Activated naive CD8-positive, alpha-beta T cell treated with anti-CD3 and anti-CD28 coated beads, Interleukin-2, amount 50 U/mL, for 24 hours (primary cell): ENCODE measurements at regions not wholly inside any gene's neighbourhood (a gene's known extent, or its start where the extent isn't known, plus 50 kb on each side); places are given as distances from the start of the nearest gene placed in this dataset.

Experiments used
- ATAC-seq: fragments of 150-1000 bp; cut with Tn5 transposase; one replicate; pipeline ENCODE4 v1.10.0; 2021
- DNase-seq: peaks from one replicate; pipeline ENCODE4 v3.0.0; 2021
- H3K27ac Mint-ChIP-seq: one replicate; pipeline ENCODE4 v1.8.0; 2021; ENCODE audit warnings: mild to moderate bottlenecking, mixed read lengths
- H3K27me3 Mint-ChIP-seq: one replicate; pipeline ENCODE4 v1.8.0; 2021; ENCODE audit warnings: mixed read lengths
- H3K36me3 Mint-ChIP-seq: one replicate; pipeline ENCODE4 v1.8.0; 2021; ENCODE audit warnings: low read depth, mixed read lengths
- H3K4me1 Mint-ChIP-seq: one replicate; pipeline ENCODE4 v1.8.0; 2021; ENCODE audit warnings: mixed read lengths
- H3K4me3 Mint-ChIP-seq: one replicate; pipeline ENCODE4 v1.8.0; 2021; ENCODE audit warnings: mild to moderate bottlenecking, moderate library complexity, mixed read lengths
- H3K9me3 Mint-ChIP-seq: one replicate; pipeline ENCODE4 v1.8.0; 2021; ENCODE audit warnings: mixed read lengths

DNA sequence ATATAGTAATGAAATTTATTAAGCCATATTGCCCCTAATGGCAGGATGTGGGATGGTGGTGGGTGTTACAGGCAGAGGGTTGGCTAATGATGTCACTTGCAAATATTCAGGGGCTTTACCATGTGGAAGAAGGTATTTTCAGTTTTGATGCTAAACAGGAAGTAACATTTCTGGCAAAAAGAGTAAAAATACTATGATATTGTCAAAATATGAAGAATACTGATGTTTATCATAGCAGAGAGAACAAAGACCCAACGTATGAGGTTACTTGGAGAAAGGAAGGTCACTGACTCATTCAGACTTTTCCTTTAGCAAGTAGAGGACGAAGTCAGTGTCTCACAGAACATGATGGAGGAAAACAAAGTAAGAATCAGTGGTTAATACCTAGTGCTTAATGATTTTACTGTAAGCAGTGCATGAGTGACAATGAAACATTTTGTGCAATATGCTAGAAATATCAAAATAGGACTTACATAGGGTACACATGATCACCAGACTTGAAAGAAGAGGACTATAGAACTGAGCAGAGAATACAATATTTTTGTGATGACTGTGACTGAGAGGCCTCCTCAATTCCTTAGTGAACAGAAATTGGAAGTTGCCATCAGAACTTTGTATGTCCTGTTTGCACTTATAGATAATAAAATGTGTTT lies 89.7 kb upstream of the STEAP4 start:
- Mint-ChIP-seq H3K36me3 (no peaks in the 10 kb centered on the region), H3K9me3 (no peaks in the 10 kb centered on the region), H3K27me3 (peaks cover 2% of the 10 kb centered on the region), H3K4me1 (peaks cover 13% of the 10 kb centered on the region), H3K4me3 (no peak overlapping the region), H3K27ac (no peak overlapping the region)
- ATAC-seq (peak; percentile 39), DNase-seq (no peak)

DNA sequence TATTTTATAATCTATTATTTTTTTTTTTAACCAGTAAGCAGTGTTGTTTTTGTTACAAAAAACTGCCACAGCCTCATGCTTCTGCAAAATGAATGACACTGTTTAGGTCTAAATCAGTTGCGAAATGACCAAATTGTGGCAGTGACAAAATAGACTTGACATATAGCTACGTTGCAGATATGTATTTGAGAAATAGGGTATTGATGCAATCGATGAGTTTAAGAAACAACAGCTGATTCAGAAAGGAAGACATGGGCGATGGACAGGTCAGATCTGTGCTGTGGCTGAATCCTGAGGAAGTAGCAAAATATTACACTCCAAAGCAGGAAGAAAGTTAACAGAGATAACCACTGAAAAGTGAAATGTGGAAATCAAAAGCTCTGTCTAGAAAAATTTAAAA lies 89.0 kb upstream of the STEAP4 start:
- H3K4me3 Mint-ChIP-seq = no peak overlapping the region

DNA sequence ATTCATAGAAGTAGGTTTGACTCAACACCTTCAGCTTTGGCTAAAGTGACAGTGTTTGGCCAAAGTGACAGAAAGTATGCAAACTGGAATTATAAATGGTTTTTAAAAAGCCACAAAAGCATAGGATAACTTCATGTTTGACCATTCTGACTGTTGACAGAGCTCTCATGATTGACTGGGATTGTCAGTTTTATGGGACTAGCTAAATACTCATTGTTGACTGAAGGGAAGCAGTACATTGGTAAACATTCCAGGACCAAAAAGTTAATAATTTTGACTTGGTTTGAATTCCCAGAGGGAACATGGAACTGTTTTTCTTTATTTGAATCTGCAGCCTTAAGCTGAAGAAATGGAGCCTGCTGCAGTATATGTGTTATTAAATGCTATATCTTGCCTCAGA lies 84.6 kb upstream of the STEAP4 start:
- H3K27ac Mint-ChIP-seq = no peak overlapping the region
- ATAC-seq = no peak

More for the DNA sequence above, 89.0 kb upstream of the STEAP4 start:
- peaks cover 13% of the 10 kb centered on the region for H3K4me1 Mint-ChIP-seq
- no peak overlapping the region for H3K27ac Mint-ChIP-seq
- ATAC-seq = no peak
- no peak for DNase-seq
- H3K9me3 Mint-ChIP-seq = no peaks in the 10 kb centered on the region
- H3K36me3 Mint-ChIP-seq = no peaks in the 10 kb centered on the region
- H3K27me3 Mint-ChIP-seq = peaks cover 2% of the 10 kb centered on the region

GRCh38 chr7:88387368-88387767 lies 80.7 kb upstream of the STEAP4 start:
- Mint-ChIP-seq H3K27me3 (peaks cover 2% of the 10 kb centered on the region), H3K36me3 (no peaks in the 10 kb centered on the region), H3K9me3 (no peaks in the 10 kb centered on the region), H3K27ac (no peak overlapping the region), H3K4me3 (no peak overlapping the region), H3K4me1 (no peaks in the 10 kb centered on the region)
- ATAC-seq = no peak
- DNase-seq = no peak

More for the DNA sequence above, 84.6 kb upstream of the STEAP4 start:
- Mint-ChIP-seq H3K4me1 (peaks cover 4% of the 10 kb centered on the region), H3K4me3 (no peak overlapping the region), H3K36me3 (no peaks in the 10 kb centered on the region), H3K9me3 (no peaks in the 10 kb centered on the region), H3K27me3 (peaks cover 4% of the 10 kb centered on the region)
- no peak for DNase-seq

DNA sequence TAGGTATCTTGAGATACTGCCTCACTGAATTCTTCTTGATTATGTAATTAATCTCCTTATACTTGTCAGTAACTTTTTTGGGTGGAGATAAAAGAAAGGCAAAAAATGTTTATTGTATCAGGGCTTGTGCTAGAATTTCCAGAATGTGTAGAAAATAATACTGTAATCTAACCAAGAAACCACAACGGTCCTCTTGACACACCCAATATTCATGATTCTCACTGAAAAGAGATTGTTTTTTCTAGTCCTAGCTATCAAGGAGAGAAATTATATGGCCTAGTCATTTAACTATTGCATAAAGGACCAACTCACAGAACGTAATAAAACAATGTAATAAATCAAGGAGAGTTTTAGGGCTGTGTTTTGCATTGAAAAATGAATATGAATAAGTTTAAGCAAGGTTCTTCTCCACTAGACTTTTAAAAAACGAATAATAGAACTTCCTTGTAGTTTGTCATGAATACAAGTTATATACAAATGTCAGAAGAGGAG lies 80.0 kb upstream of the STEAP4 start:
- H3K9me3 Mint-ChIP-seq = no peaks in the 10 kb centered on the region
- H3K27me3 Mint-ChIP-seq = peaks cover 2% of the 10 kb centered on the region
- no peak overlapping the region for H3K4me3 Mint-ChIP-seq
- ATAC-seq (no peak), DNase-seq (no peak)
- no peaks in the 10 kb centered on the region for H3K4me1 Mint-ChIP-seq
- no peak overlapping the region for H3K27ac Mint-ChIP-seq
- H3K36me3 Mint-ChIP-seq = no peaks in the 10 kb centered on the region

DNA sequence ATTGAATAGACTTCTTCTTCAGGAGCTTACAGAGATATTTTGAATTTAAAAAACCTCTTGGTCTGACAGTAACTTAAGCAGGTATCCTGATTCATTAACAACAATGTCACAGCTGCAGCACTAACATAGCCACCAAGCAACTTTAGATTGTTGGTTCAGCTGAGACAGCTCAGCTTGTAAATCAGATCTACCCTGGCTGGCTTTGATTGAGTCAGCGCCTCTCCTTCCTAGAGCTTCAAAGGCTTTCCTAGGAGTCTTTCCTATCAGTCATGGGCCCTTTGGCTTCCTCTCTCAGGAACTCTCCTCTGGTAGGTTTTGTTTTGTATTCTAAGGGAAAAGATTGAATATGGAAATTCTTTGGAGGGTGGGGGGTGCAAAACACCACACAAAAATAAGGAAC lies 70.7 kb upstream of the STEAP4 start:
- Mint-ChIP-seq H3K4me1 (no peaks in the 10 kb centered on the region), H3K27me3 (no peaks in the 10 kb centered on the region), H3K9me3 (no peaks in the 10 kb centered on the region), H3K36me3 (no peaks in the 10 kb centered on the region), H3K4me3 (no peak overlapping the region), H3K27ac (no peak overlapping the region)
- DNase-seq (no peak), ATAC-seq (no peak)

DNA sequence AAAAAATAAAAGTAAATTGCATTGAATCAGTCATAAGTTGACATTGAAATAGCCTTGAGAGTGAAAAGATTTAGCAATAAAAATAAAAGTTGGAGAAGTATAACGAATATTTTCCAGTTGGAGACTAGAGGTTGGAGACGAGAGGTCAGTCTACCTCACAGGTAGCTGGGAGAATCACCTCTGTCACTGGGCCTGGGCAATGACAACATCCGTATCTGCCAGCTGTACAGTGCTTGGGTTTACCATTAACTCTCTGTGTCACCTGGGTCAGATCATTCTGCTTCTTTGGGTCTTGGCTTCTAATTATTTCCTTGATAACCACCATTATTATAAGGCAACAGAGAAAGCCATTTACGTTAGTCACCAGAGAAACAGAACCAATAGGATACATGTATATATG lies 62.0 kb upstream of the STEAP4 start:
- Mint-ChIP-seq H3K27ac (no peak overlapping the region), H3K4me3 (no peak overlapping the region), H3K36me3 (no peaks in the 10 kb centered on the region), H3K9me3 (no peaks in the 10 kb centered on the region), H3K27me3 (peaks cover 3% of the 10 kb centered on the region), H3K4me1 (no peaks in the 10 kb centered on the region)
- DNase-seq (no peak), ATAC-seq (no peak)

- ATAC-seq (no peak), DNase-seq (no peak)
- H3K4me1 Mint-ChIP-seq = no peaks in the 10 kb centered on the region
- peaks cover 5% of the 10 kb centered on the region for H3K27me3 Mint-ChIP-seq
- no peaks in the 10 kb centered on the region for H3K36me3 Mint-ChIP-seq
- H3K4me3 Mint-ChIP-seq = no peak overlapping the region
- H3K9me3 Mint-ChIP-seq = no peaks in the 10 kb centered on the region
- no peak overlapping the region for H3K27ac Mint-ChIP-seq
These were observed 60.2 kb upstream of the STEAP4 start for GRCh38 chr7:88366845-88367244.

GRCh38 chr7:88363869-88364268 lies 57.2 kb upstream of the STEAP4 start:
- Mint-ChIP-seq H3K36me3 (no peaks in the 10 kb centered on the region), H3K4me3 (no peak overlapping the region), H3K4me1 (no peaks in the 10 kb centered on the region), H3K27me3 (peaks cover 10% of the 10 kb centered on the region), H3K9me3 (no peaks in the 10 kb centered on the region), H3K27ac (no peak overlapping the region)
- ATAC-seq = no peak
- no peak for DNase-seq

DNA sequence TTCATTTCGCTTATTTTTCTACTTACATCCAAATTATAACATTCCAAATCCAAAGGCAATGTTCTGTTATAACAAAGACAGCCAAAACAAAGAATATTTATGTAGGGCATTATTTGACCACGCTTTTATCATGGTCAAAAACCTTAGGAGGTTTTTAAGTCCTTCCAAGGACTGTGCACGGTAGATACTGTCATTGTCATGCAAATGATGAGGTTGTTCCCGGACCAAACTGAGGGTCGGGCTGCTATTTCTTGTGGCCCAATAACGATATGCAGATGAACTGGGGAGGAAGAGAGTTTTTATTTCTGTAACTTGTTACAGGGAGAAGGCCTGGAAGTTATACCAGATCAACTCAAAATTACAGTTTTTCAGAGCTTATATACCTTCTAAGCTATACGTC lies 56.6 kb upstream of the STEAP4 start:
- H3K27ac Mint-ChIP-seq = no peak overlapping the region
- no peaks in the 10 kb centered on the region for H3K9me3 Mint-ChIP-seq
- peaks cover 10% of the 10 kb centered on the region for H3K27me3 Mint-ChIP-seq
- ATAC-seq (no peak), DNase-seq (no peak)
- no peaks in the 10 kb centered on the region for H3K36me3 Mint-ChIP-seq
- no peaks in the 10 kb centered on the region for H3K4me1 Mint-ChIP-seq
- H3K4me3 Mint-ChIP-seq = no peak overlapping the region

- Mint-ChIP-seq H3K9me3 (no peaks in the 10 kb centered on the region), H3K4me1 (no peaks in the 10 kb centered on the region), H3K27ac (no peak overlapping the region), H3K4me3 (no peak overlapping the region), H3K27me3 (peaks cover 7% of the 10 kb centered on the region), H3K36me3 (no peaks in the 10 kb centered on the region)
- ATAC-seq (no peak), DNase-seq (no peak)
These were observed 54.7 kb upstream of the STEAP4 start for GRCh38 chr7:88361357-88361756.

GRCh38 chr7:88358881-88359280 lies 52.2 kb upstream of the STEAP4 start:
- no peaks in the 10 kb centered on the region for H3K9me3 Mint-ChIP-seq
- H3K27ac Mint-ChIP-seq = no peak overlapping the region
- no peak for DNase-seq
- no peak for ATAC-seq
- H3K4me1 Mint-ChIP-seq = no peaks in the 10 kb centered on the region
- peaks cover 7% of the 10 kb centered on the region for H3K27me3 Mint-ChIP-seq
- no peaks in the 10 kb centered on the region for H3K36me3 Mint-ChIP-seq
- H3K4me3 Mint-ChIP-seq = no peak overlapping the region

GRCh38 chr7:88358526-88358838 lies 51.8 kb upstream of the STEAP4 start:
- DNase-seq (no peak), ATAC-seq (no peak)
- Mint-ChIP-seq H3K27ac (no peak overlapping the region), H3K4me3 (no peak overlapping the region), H3K4me1 (no peaks in the 10 kb centered on the region), H3K27me3 (peaks cover 7% of the 10 kb centered on the region), H3K36me3 (no peaks in the 10 kb centered on the region), H3K9me3 (no peaks in the 10 kb centered on the region)

- H3K9me3 Mint-ChIP-seq = no peaks in the 10 kb centered on the region
- H3K36me3 Mint-ChIP-seq = no peaks in the 10 kb centered on the region
- peaks cover 10% of the 10 kb centered on the region for H3K27me3 Mint-ChIP-seq
- no peaks in the 10 kb centered on the region for H3K4me1 Mint-ChIP-seq
- no peak for DNase-seq
- H3K27ac Mint-ChIP-seq = no peak overlapping the region
- ATAC-seq = no peak
- no peak overlapping the region for H3K4me3 Mint-ChIP-seq
These were observed 51.3 kb upstream of the STEAP4 start for GRCh38 chr7:88357781-88358525.

DNA sequence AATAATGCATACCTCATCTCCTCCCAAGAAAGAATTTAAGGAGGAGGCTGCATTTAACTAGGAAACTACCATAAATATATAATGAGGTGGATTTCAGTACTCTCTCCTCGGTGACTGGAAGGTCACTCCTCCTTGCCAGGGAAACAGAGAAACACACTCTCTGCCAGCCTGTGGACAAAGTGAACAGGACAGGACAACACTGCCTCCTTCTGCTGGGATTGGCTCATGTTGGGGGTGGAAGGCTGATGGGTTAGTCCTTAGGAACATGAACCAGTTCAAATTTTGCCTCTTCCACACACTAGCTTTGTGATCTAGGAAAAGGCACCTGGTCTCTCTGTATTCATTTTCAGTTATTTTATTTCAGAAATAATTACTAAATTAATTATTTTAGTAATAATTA lies 50.6 kb upstream of the STEAP4 start:
- Mint-ChIP-seq H3K36me3 (no peaks in the 10 kb centered on the region), H3K4me1 (no peaks in the 10 kb centered on the region), H3K27me3 (peaks cover 11% of the 10 kb centered on the region), H3K9me3 (no peaks in the 10 kb centered on the region), H3K4me3 (no peak overlapping the region), H3K27ac (no peak overlapping the region)
- ATAC-seq (no peak), DNase-seq (no peak)
